ENCODE measurements at regions not wholly inside any gene's neighbourhood (a gene's known extent, or its start where the extent isn't known, plus 50 kb on each side); places are given as distances from the start of the nearest gene placed in this dataset.
"Not testable (repeated sequence)": the region's sequence is repeated elsewhere in the genome, so short reads cannot be mapped to it uniquely, and the experiment has no call there.

DNA sequence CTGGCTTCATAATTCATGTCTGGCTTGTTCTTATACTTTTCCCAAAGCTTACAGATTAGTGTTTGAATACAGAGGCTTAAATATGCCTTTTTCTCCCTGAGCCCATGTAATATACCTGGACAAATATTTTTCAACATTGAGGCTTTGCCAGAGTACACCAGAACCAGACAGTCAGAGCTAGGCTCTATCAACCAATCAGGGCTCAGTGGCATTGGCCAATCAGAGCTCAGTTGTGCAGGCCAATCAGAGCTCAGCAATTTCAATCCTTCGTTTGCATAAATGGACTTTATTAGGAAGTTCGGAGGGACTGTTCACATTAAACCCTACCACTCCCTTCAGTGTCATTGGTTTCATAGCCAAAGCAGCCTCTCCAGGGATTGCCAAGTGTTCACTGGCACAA lies 51.2 kb upstream of the TMSB15B start:
- no peak for DNase-seq (ENCODE audit: low read depth, low spot score)

DNA sequence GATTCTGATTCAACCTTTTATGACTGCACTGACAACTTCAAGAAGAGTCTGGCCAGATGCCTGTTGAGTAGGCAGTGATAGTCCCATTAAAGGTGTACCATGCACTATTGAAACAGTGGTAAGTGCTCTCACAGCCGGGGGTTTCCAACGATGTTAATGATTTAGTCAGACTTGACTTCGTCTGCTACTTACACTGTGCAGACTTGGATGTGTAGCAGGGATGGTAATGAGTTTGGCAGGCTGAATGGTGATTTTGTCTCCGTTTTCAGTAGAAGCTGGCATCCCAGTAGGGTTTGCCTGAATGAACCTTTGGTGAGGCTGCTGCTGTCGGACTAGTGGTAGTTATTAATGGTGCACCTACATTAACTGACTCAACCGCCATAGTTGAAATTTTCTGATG lies 52.0 kb upstream of the TMSB15B start:
- no peak for DNase-seq (ENCODE audit: low read depth, low spot score)

DNA sequence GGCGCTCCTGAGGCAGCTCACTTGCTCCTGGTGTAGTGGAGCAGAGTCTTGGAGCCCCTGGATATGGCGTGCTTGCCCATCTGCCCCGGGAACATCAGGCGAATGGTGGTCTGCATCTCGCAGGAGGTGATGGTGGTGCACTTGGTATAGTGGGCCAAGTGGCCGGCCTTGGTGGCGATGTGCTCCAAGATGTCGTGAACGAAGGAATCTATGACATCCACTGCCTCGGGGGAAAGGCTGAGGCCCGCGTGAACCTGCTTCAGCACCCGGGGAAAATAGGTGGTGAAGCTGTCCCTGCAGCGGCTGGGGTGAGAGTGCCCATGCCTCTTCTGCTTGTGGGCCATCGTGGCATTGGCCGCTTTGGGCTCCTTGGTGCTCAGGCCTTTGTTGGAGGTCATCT lies 58.1 kb upstream of the TMSB15B start:
- no peak for DNase-seq (ENCODE audit: low read depth, low spot score)

DNA sequence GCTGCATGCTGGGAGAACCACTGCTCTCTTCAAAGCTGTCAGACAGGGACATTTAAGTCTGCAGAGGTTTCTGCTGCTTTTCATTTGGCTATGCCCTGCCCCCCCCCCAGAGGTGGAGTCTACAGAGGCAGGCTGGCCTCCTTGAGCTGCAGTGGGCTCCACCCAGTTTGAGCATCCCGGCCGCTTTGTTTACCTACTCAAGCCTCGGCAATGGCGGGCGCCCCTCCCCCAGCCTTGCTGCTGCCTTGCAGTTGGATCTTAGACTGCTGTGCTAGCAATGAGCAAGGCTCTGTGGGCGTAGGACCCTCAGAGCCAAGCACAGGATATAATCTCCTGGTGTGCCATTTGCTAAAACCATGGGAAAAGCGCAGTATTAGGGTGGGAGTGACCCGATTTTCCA lies 59.8 kb upstream of the TMSB15B start:
- DNase-seq (ENCODE audit: low read depth, low spot score), result not testable (repeated sequence)

DNA sequence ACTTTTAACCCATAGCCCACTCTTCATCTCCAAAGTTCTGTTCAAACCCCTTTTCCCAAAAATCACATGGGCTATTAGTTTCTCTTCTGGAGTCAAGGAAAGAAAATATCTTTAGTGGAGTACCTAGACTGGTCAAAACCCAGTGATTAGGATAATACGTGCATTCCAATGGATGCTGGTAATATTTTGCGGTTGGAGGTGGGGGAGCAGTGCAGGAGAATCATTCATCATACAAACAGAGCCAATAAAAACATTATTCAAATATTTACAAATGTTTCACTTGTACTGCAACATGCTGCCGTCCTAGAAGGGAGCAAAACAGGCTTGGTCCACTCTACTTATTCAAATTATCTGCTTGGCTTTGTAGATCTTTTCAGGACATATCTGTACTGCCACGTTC lies 57.2 kb upstream of the RAB9B start:
- peak; percentile 42 for DNase-seq (ENCODE audit: low read depth, low spot score)

DNA sequence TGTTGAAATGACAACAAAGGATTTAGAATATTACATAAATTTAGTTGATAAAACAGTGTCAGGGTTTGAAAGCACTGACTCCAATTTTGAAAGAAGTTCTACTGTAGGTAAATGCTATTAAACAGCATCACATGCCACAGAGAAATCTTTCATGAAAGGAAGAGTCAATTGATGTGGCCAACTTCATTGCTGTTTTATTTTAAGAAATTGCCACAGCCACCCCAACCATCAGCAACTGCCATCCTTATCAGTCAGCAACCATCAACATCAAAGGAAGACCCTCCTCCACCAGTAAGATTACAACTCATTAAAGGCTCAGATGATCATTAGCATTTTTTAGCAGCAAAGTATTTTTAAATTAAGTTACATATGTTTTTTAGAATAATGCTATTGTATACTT lies 54.6 kb upstream of the RAB9B start:
- no peak for DNase-seq (ENCODE audit: low read depth, low spot score)

DNA sequence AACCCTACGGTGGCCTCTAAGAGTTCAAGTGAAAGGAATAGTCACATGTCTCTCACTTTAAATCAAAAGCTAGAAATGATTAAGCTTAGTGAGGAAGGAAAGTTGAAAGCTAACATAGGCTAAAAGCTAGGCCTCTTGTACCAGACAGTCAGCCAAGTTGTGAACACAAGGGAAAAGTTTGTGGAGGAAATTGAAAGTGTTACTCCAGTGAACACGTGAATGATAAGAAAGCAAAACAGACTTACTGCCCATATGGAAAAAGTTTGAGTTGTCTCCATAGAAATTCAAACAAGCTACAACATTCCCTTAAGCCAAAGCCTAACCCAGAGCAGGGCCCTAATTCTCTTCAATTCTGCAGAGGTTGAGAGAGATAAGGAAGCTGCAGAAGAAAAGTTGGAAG lies 51.5 kb upstream of the RAB9B start:
- DNase-seq (ENCODE audit: low read depth, low spot score), result no peak

DNA sequence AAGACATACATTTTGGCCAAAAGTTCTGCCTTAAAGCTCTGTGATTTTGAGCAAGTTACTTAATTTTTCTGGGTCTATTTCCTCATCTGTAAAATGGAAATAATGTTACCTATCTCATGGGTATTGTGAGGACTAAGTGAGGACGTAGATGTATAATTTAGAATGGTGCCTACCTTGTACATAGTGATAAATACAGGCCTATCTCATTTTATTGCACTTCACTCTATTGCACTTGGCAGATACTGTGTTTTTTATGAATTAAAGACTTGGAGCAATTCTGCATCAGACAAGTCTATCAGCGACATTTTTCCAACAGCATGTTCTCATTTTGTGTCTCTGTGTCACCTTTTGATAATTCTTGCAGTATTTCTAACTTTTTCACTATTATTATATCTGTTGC lies 50.9 kb upstream of the RAB9B start:
- no peak for DNase-seq (ENCODE audit: low read depth, low spot score)
